Stimulated activated CD8-positive, alpha-beta memory T cell treated with anti-CD3 and anti-CD28 coated beads, Interleukin-4, amount 100 ng/mL, for 1 hour (primary cell): ENCODE measurements at regions not wholly inside any gene's neighbourhood (a gene's known extent, or its start where the extent isn't known, plus 50 kb on each side); places are given as distances from the start of the nearest gene placed in this dataset.
"Not testable (repeated sequence)": the region's sequence is repeated elsewhere in the genome, so short reads cannot be mapped to it uniquely, and the experiment has no call there.

Source experiments
- DNase-seq, 2 donors: peaks; one replicate each; pipeline ENCODE4 v3.0.0-alpha.2; 2020; ENCODE audit warnings: low read depth in 2 of 2, low spot score in 1 of 2

GRCh38 chr2:16247326-16248122, 307.2 kb downstream of the MYCN start:
- no peak for DNase-seq

GRCh38 chr2:16246911-16247310, 306.6 kb downstream of the MYCN start:
- no peak for DNase-seq

GRCh38 chr2:16246281-16246850, 306.0 kb downstream of the MYCN start:
- DNase-seq, result no peak

- no peak for DNase-seq
Observed at GRCh38 chr2:16245481-16246054, 305.2 kb downstream of the MYCN start.

- DNase-seq, result no peak
Observed at GRCh38 chr2:16244966-16245320, 304.6 kb downstream of the MYCN start.

- DNase-seq, result no peak
Observed at GRCh38 chr2:16244153-16244965, 304.0 kb downstream of the MYCN start.

- DNase-seq, result no peak
Observed at GRCh38 chr2:16243411-16243996, 303.2 kb downstream of the MYCN start.

- DNase-seq, result no peak
Observed at GRCh38 chr2:16242906-16243305, 302.6 kb downstream of the MYCN start.

GRCh38 chr2:16241166-16242160, 301.1 kb downstream of the MYCN start:
- no peak for DNase-seq

GRCh38 chr2:16240402-16240801, 300.1 kb downstream of the MYCN start:
- DNase-seq, result no peak

- DNase-seq, result no peak
Observed at GRCh38 chr2:16239296-16239850, 299.0 kb downstream of the MYCN start.

- no peak for DNase-seq
Observed at GRCh38 chr2:16238786-16239185, 298.4 kb downstream of the MYCN start.

- no peak for DNase-seq
Observed at GRCh38 chr2:16238001-16238761, 297.8 kb downstream of the MYCN start.

GRCh38 chr2:16235747-16236146, 295.4 kb downstream of the MYCN start:
- DNase-seq, result no peak

- not testable (repeated sequence) for DNase-seq
Observed at GRCh38 chr2:16235291-16235690, 294.9 kb downstream of the MYCN start.

- DNase-seq, result no peak
Observed at GRCh38 chr2:16228951-16229350, 288.6 kb downstream of the MYCN start.

GRCh38 chr2:16228471-16228870, 288.1 kb downstream of the MYCN start:
- no peak for DNase-seq

- DNase-seq, result no peak
Observed at GRCh38 chr2:16227811-16228462, 287.6 kb downstream of the MYCN start.
